Endothelial cell of umbilical vein (primary cell): ENCODE measurements at regions not wholly inside any gene's neighbourhood (a gene's known extent, or its start where the extent isn't known, plus 50 kb on each side); places are given as distances from the start of the nearest gene placed in this dataset.

Source experiments
- CTCF ChIP-seq, 2 donors: IDR thresholded peaks; 1 replicate in 1 of 2; 2 replicates in 1 of 2; pipeline ENCODE4 v1.5.1; 2011; ENCODE audit warnings: low read length in 2 of 2, mild to moderate bottlenecking in 2 of 2, moderate library complexity in 2 of 2, control low read depth in 1 of 2, inconsistent platforms in 1 of 2, low read depth in 1 of 2; ENCODE audit not compliant: insufficient read depth in 1 of 2; ENCODE audit errors: extremely low read depth in 1 of 2
- POLR2A ChIP-seq: IDR thresholded peaks from 2 replicates; pipeline ENCODE4 v1.6.1; 2012; ENCODE audit warnings: low read depth, mild to moderate bottlenecking, control low read depth, low read length

- no peak for TF ChIP-seq POLR2A
- TF ChIP-seq CTCF (IDR thresholded peaks at IDR 0.05; ENCODE audit: extremely low read depth in 1 of 2, insufficient read depth in 1 of 2, low read depth in 1 of 2, low read length in 2 of 2) = no peak
Measured at GRCh38 chrX:122777766-122778165, 406.3 kb upstream of the GRIA3 start.
